Mesenchymal stem cell (in vitro differentiated cells and primary cell): ENCODE measurements at regions not wholly inside any gene's neighbourhood (a gene's known extent, or its start where the extent isn't known, plus 50 kb on each side); places are given as distances from the start of the nearest gene placed in this dataset.

Experiments
- DNase-seq: peaks from one replicate; pipeline ENCODE4 v3.0.0-alpha.2; 2013
- H2AFZ ChIP-seq: one replicate; pipeline ENCODE4 v1.6.1; 2013; ENCODE audit warnings: low read depth, mild to moderate bottlenecking, control low read depth, inconsistent platforms, low read length, moderate library complexity
- H2AK5ac ChIP-seq: 2 replicates; pipeline ENCODE4 v1.6.1; 2013; ENCODE audit warnings: low read length, moderate library complexity, mild to moderate bottlenecking, inconsistent platforms; ENCODE audit not compliant: severe bottlenecking
- H2BK120ac ChIP-seq: one replicate; pipeline ENCODE4 v1.6.1; 2013; ENCODE audit warnings: low read depth, mild to moderate bottlenecking, inconsistent platforms, low read length, moderate library complexity
- H2BK12ac ChIP-seq, 2 experiments: one replicate each; pipeline ENCODE4 v1.6.1; 2013; ENCODE audit warnings: inconsistent platforms in 2 of 2, low read length in 2 of 2, mild to moderate bottlenecking in 2 of 2, moderate library complexity in 2 of 2, control low read depth in 1 of 2
- H2BK15ac ChIP-seq: one replicate; pipeline ENCODE4 v1.6.1; 2013; ENCODE audit warnings: mild to moderate bottlenecking, low read depth, inconsistent platforms; ENCODE audit not compliant: poor library complexity, severe bottlenecking
- H2BK5ac ChIP-seq: 2 replicates; pipeline ENCODE4 v1.6.1; 2013; ENCODE audit warnings: low read depth, mild to moderate bottlenecking, low read length, control low read depth, inconsistent platforms; ENCODE audit not compliant: poor library complexity, severe bottlenecking
- H3K14ac ChIP-seq, 2 experiments: one replicate each; pipeline ENCODE4 v1.6.1; 2013; ENCODE audit warnings: inconsistent platforms in 2 of 2, low read length in 2 of 2, control low read depth in 1 of 2, mild to moderate bottlenecking in 1 of 2, moderate library complexity in 1 of 2
- H3K18ac ChIP-seq, 2 experiments: one replicate each; pipeline ENCODE4 v1.6.1; 2013; ENCODE audit warnings: inconsistent platforms in 2 of 2, low read length in 2 of 2, control low read depth in 1 of 2, low read depth in 1 of 2, mild to moderate bottlenecking in 1 of 2
- H3K23ac ChIP-seq, 2 experiments: one replicate each; pipeline ENCODE4 v1.6.1; 2013; ENCODE audit warnings: inconsistent platforms in 2 of 2, low read length in 2 of 2, mild to moderate bottlenecking in 2 of 2, moderate library complexity in 2 of 2, control low read depth in 1 of 2
- H3K27ac ChIP-seq: 2 replicates; pipeline ENCODE4 v1.5.1; 2013; ENCODE audit warnings: mild to moderate bottlenecking, moderate library complexity, low read length, control low read depth, inconsistent platforms; ENCODE audit not compliant: poor library complexity, severe bottlenecking
- H3K27me3 ChIP-seq, 2 experiments: 2 replicates each; pipeline versions ENCODE4 v1.6.1 to v1.7.0; 2013; ENCODE audit warnings: low read length in 2 of 2, mild to moderate bottlenecking in 2 of 2, moderate library complexity in 2 of 2, control low read depth in 1 of 2, inconsistent platforms in 1 of 2; ENCODE audit not compliant: control insufficient read depth in 1 of 2, insufficient read depth in 1 of 2
- H3K36me3 ChIP-seq, 2 experiments: 2 replicates each; pipeline versions ENCODE4 v1.6.1 to v1.7.0; 2013; ENCODE audit warnings: low read length in 2 of 2, control low read depth in 1 of 2, inconsistent platforms in 1 of 2, low read depth in 1 of 2, mild to moderate bottlenecking in 1 of 2; ENCODE audit not compliant: insufficient read depth in 2 of 2, control insufficient read depth in 1 of 2
- H3K4ac ChIP-seq, 2 experiments: one replicate each; pipeline ENCODE4 v1.6.1; 2013; ENCODE audit warnings: inconsistent platforms in 2 of 2, low read length in 2 of 2, mild to moderate bottlenecking in 2 of 2, moderate library complexity in 2 of 2, control low read depth in 1 of 2, low read depth in 1 of 2
- H3K4me1 ChIP-seq: 2 replicates; pipeline ENCODE4 v1.6.1; 2013; ENCODE audit warnings: low read depth, low read length, control low read depth; ENCODE audit not compliant: control insufficient read depth, insufficient read depth
- H3K4me2 ChIP-seq: 2 replicates; pipeline ENCODE4 v1.6.1; 2013; ENCODE audit warnings: low read length, mild to moderate bottlenecking, inconsistent platforms; ENCODE audit not compliant: poor library complexity, severe bottlenecking
- H3K4me3 ChIP-seq, 2 experiments: 2 replicates each; pipeline versions ENCODE4 v1.5.1 to v1.7.0; 2013; ENCODE audit warnings: low read length in 2 of 2, mild to moderate bottlenecking in 2 of 2, control low read depth in 1 of 2, low read depth in 1 of 2; ENCODE audit not compliant: insufficient read depth in 1 of 2
- H3K79me1 ChIP-seq: replicated peaks from 2 replicates; pipeline ENCODE4 v1.6.1; 2013; ENCODE audit warnings: mild to moderate bottlenecking, control low read depth, low read length, inconsistent platforms; ENCODE audit not compliant: poor library complexity, severe bottlenecking
- H3K9ac ChIP-seq: 2 replicates; pipeline ENCODE4 v1.7.0; 2013; ENCODE audit warnings: mild to moderate bottlenecking, low read length, moderate library complexity
- H3K9me3 ChIP-seq: 2 replicates; pipeline ENCODE4 v1.7.0; 2013; ENCODE audit warnings: mild to moderate bottlenecking, low read length; ENCODE audit not compliant: control insufficient read depth
- H4K8ac ChIP-seq: one replicate; pipeline ENCODE4 v1.6.1; 2013; ENCODE audit warnings: inconsistent platforms, mild to moderate bottlenecking, low read length, moderate library complexity
- H4K91ac ChIP-seq: one replicate; pipeline ENCODE4 v1.6.1; 2013; ENCODE audit warnings: mild to moderate bottlenecking, low read length, inconsistent platforms
- WGBS: methylation state at CpG from one replicate; pipeline ENCODE4 v1.1.7; 2013; ENCODE audit warnings: mixed read lengths; 5-methylcytosine and 5-hydroxymethylcytosine counted together

DNA sequence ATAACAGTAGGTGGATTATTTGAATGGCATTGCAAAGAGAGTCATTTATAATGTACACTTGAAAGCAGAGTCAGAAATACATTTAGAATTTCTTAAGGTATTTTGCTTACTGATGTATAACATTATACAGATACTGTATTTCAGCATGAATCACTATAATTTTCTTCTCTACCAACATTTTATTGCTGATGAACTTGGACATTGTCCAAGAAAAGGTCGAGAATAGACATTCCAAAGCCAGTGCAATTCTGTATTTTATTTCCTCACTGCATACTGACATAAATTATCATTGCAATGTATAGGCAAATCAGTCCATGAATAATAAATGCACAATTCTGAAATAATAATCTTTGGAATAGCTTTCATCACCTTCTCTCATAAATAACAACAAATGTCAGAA, 1420.0 kb upstream of the EYS start:
- 25% methylated on average over 1 of the region's 1 CpG for WGBS
- no peak overlapping the region for H3K4me3 ChIP-seq
- H3K27ac ChIP-seq: no peak overlapping the region
- DNase-seq: no peak
- no peak overlapping the region for H4K8ac ChIP-seq
- no peak overlapping the region for H3K9ac ChIP-seq
- H2BK15ac ChIP-seq: no peak overlapping the region
- no peaks in the 10 kb centered on the region for H3K27me3 ChIP-seq
- H2BK5ac ChIP-seq: no peak overlapping the region
- H3K4ac ChIP-seq: no peak overlapping the region
- no peaks in the 10 kb centered on the region for H3K9me3 ChIP-seq
- H3K4me2 ChIP-seq: no peak overlapping the region
- H2AK5ac ChIP-seq: no peak overlapping the region
- no peaks in the 10 kb centered on the region for H3K4me1 ChIP-seq
- H4K91ac ChIP-seq: no peak overlapping the region
- no peak overlapping the region for H2BK120ac ChIP-seq
- H3K23ac ChIP-seq: no peak overlapping the region
- H2AFZ ChIP-seq: no peak overlapping the region
- H3K14ac ChIP-seq: no peak overlapping the region
- no peak overlapping the region for H2BK12ac ChIP-seq
- H3K18ac ChIP-seq: no peak overlapping the region
- no peaks in the 10 kb centered on the region for H3K36me3 ChIP-seq
- no peaks in the 10 kb centered on the region for H3K79me1 ChIP-seq

DNA sequence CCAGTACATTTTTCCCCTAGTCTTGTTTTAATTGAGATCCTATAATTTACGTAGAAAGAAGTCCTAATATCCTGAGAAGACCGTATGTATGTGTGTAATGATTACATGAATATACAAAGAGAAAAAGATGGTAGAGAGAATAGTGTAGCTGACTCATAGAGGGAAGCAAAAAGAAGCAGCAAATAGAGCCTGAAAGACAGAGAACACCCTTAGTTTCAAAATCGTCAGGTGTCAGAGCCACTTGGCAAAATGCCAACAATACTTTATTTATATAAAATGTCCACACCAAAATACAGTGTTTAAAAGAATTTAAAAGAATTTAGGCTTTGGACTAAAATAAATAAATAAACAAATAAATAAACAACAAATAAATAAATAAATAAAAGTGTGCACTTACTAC, 1414.1 kb upstream of the EYS start:
- Histone ChIP-seq H3K4me2 (no peak overlapping the region), H3K4me1 (no peaks in the 10 kb centered on the region), H2BK12ac (no peak overlapping the region), H2BK15ac (no peak overlapping the region), H2AK5ac (no peak overlapping the region), H3K18ac (no peak overlapping the region), H3K4me3 (no peak overlapping the region), H3K9ac (no peak overlapping the region), H3K9me3 (no peaks in the 10 kb centered on the region), H3K14ac (no peak overlapping the region), H4K8ac (no peak overlapping the region), H2BK120ac (no peak overlapping the region), H4K91ac (no peak overlapping the region), H3K27me3 (no peaks in the 10 kb centered on the region), H3K23ac (no peak overlapping the region), H3K36me3 (no peaks in the 10 kb centered on the region), H2AFZ (no peak overlapping the region), H2BK5ac (no peak overlapping the region), H3K79me1 (no peaks in the 10 kb centered on the region), H3K4ac (no peak overlapping the region), H3K27ac (no peak overlapping the region)
- WGBS: 96% methylated on average over 2 of the region's 3 CpGs
- no peak for DNase-seq

DNA sequence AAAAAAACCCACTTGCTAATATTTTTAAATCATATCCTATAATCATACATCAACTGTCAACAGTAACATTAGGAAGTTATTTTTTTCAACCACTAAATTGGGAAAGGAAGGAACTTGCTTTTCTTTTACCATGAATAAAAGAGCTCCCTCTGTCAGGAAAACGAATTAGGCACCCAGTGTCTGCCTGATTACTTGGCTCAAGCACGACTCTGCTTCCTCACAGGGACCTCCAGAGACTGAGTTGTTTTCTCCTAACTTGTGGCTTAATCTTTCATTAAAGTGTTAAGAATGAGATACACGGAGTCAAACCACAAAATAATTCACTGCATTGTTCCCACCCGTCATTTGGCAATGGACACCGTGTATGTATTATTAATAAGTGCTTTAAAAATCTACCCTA, 1405.1 kb upstream of the EYS start:
- Histone ChIP-seq H4K8ac (no peak overlapping the region), H3K4me1 (no peaks in the 10 kb centered on the region), H2AK5ac (no peak overlapping the region), H3K27ac (no peak overlapping the region), H2BK15ac (no peak overlapping the region), H3K4ac (no peak overlapping the region), H3K23ac (no peak overlapping the region), H3K36me3 (no peaks in the 10 kb centered on the region), H2BK12ac (no peak overlapping the region), H2BK120ac (no peak overlapping the region), H3K27me3 (no peaks in the 10 kb centered on the region), H3K14ac (no peak overlapping the region), H3K18ac (no peak overlapping the region), H2BK5ac (no peak overlapping the region), H3K79me1 (no peaks in the 10 kb centered on the region), H3K9me3 (no peaks in the 10 kb centered on the region), H3K4me2 (no peak overlapping the region), H2AFZ (no peak overlapping the region), H3K4me3 (no peak overlapping the region), H3K9ac (no peak overlapping the region), H4K91ac (no peak overlapping the region)
- WGBS: 62% methylated on average over 2 of the region's 5 CpGs
- no peak for DNase-seq

DNA sequence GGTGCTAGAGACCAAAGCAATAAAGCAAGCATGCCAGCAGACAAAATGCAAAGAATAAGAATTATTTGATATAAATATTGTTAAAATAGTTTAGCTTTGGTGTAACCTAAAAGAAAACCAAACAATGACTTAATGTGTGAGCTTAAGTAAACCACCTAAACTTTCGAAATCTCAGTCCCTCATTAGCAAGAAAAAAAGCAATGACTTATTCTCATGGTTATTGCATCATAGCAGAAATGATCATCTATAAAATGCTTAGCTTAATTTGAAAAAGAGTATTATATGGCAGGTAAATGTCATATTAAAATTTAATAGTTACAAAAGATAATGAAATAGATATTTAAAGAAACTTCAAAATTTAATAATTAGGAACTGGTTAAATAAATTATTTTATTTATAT, 1395.7 kb upstream of the EYS start:
- Histone ChIP-seq H3K27ac (no peak overlapping the region), H2BK15ac (no peak overlapping the region), H3K18ac (no peak overlapping the region), H3K79me1 (no peaks in the 10 kb centered on the region), H3K9me3 (peaks cover 4% of the 10 kb centered on the region), H3K23ac (no peak overlapping the region), H4K8ac (no peak overlapping the region), H3K14ac (no peak overlapping the region), H3K4me1 (no peaks in the 10 kb centered on the region), H4K91ac (no peak overlapping the region), H3K9ac (no peak overlapping the region), H2BK120ac (no peak overlapping the region), H3K4me2 (no peak overlapping the region), H2AFZ (no peak overlapping the region), H3K4ac (no peak overlapping the region), H3K4me3 (no peak overlapping the region), H2BK5ac (no peak overlapping the region), H3K36me3 (no peaks in the 10 kb centered on the region), H2AK5ac (no peak overlapping the region), H2BK12ac (no peak overlapping the region), H3K27me3 (no peaks in the 10 kb centered on the region)
- 40% methylated on average over 1 of the region's 1 CpG for WGBS
- no peak for DNase-seq
